ENCODE measurements at regions not wholly inside any gene's neighbourhood (a gene's known extent, or its start where the extent isn't known, plus 50 kb on each side); places are given as distances from the start of the nearest gene placed in this dataset.

DNA sequence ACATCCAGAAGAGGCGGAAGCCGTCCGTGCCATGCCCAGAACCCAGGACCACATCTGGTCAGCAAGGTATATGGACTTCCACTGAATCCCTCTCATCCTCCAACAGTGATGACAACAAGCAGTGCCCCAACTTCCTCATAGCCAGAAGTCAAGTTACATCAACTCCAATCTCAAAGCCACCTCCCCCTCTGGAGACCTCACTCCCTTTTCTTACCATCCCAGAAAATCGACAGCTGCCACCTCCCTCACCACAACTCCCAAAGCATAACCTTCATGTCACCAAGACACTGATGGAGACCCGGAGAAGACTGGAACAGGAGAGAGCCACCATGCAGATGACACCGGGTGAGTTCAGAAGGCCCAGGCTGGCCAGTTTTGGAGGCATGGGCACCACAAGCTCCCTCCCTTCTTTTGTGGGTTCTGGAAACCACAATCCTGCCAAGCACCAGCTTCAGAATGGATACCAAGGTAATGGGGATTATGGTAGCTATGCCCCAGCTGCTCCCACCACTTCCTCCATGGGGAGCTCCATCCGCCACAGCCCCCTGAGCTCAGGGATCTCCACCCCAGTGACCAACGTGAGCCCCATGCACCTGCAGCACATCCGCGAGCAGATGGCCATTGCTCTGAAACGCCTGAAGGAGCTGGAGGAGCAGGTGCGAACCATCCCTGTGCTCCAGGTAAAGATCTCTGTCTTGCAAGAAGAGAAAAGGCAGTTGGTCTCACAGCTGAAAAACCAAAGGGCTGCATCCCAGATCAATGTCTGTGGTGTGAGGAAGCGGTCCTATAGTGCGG is 130.3 kb upstream of the DMRT1 start:
- H4K20me1 ChIP-seq (ENCODE audit: insufficient read depth, low read length), result no peaks in the 10 kb centered on the region
- DNase-seq (ENCODE audit: low spot score), result peak; percentile 55
- no peak overlapping the region for H3K4me2 ChIP-seq (ENCODE audit: low read length)
- BruUV-seq (replicated peaks), result no TSS peak
- H3K9me3 ChIP-seq (ENCODE audit: low read length), result no peaks in the 10 kb centered on the region
- H3K27ac ChIP-seq (ENCODE audit: low read depth, low read length, poor library complexity, severe bottlenecking), result no peak overlapping the region
- TF ChIP-seq, protein P1, sequence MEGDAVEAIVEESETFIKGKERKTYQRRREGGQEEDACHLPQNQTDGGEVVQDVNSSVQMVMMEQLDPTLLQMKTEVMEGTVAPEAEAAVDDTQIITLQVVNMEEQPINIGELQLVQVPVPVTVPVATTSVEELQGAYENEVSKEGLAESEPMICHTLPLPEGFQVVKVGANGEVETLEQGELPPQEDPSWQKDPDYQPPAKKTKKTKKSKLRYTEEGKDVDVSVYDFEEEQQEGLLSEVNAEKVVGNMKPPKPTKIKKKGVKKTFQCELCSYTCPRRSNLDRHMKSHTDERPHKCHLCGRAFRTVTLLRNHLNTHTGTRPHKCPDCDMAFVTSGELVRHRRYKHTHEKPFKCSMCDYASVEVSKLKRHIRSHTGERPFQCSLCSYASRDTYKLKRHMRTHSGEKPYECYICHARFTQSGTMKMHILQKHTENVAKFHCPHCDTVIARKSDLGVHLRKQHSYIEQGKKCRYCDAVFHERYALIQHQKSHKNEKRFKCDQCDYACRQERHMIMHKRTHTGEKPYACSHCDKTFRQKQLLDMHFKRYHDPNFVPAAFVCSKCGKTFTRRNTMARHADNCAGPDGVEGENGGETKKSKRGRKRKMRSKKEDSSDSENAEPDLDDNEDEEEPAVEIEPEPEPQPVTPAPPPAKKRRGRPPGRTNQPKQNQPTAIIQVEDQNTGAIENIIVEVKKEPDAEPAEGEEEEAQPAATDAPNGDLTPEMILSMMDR (conservative IDR thresholded peaks at IDR 0.05; ENCODE audit: low read length), result no peak
- no peak for TF ChIP-seq EZH2phosphoT487 (IDR thresholded peaks at IDR 0.05; ENCODE audit: borderline replicate concordance, low read depth, low read length)
- intact Hi-C loops (cut with micrococcal nuclease; ENCODE audit: unreplicated experiment), result loop anchor here (2.0 kb wide), 1 partner anchor 40 kb away; no protein-coding TSS in a partner anchor
- POLR2A ChIA-PET, result interaction anchor here (0.6 to 1.4 kb wide), 2 partner anchors 9 to 242 kb away, joined by 3 to 4 read pairs; no protein-coding TSS in a partner anchor
- no peak overlapping the region for H2AFZ ChIP-seq (ENCODE audit: low read length)
- H3K4me3 ChIP-seq (ENCODE audit: low read depth, low read length, poor library complexity, severe bottlenecking), result no peak overlapping the region
- H3K36me3 ChIP-seq (ENCODE audit: insufficient read depth, low read length), result peaks cover 43% of the 10 kb centered on the region
- H3K4me1 ChIP-seq (ENCODE audit: insufficient read depth, low read length, poor library complexity, severe bottlenecking), result peaks cover 22% of the 10 kb centered on the region
- CTCF ChIA-PET (ENCODE audit: unreplicated experiment), result no interaction called here
- H3K9me2 ChIP-seq (ENCODE audit: insufficient read depth, low read length), result no peaks in the 10 kb centered on the region
- H3K79me2 ChIP-seq (ENCODE audit: insufficient read depth, low read depth, low read length), result no peaks in the 10 kb centered on the region

DNA sequence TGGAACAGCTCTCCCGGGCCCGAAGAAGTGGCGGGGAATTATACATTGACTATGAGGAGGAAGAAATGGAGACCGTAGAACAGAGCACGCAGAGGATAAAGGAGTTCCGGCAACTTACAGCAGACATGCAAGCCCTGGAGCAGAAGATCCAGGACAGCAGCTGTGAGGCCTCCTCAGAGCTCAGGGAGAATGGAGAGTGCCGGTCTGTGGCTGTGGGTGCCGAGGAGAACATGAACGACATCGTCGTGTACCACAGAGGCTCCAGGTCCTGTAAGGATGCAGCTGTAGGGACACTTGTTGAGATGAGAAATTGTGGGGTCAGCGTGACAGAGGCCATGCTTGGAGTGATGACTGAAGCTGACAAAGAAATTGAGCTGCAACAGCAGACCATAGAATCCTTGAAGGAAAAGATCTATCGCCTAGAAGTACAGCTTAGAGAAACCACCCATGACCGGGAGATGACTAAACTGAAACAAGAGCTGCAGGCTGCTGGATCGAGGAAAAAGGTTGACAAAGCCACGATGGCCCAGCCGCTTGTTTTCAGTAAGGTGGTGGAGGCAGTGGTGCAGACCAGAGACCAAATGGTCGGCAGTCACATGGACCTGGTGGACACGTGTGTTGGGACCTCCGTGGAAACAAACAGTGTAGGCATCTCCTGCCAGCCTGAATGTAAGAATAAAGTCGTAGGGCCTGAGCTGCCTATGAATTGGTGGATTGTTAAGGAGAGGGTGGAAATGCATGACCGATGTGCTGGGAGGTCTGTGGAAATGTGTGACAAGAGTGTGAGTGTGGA is 129.5 kb upstream of the DMRT1 start:
- ChIA-PET POLR2A (interaction anchor here (0.6 to 1.4 kb wide), 2 partner anchors 8 to 243 kb away, joined by 3 to 4 read pairs; no protein-coding TSS in a partner anchor), CTCF (ENCODE audit: unreplicated experiment) (interaction anchor here (0.7 kb wide), 1 partner anchor 28 kb away, joined by 3 read pairs; no protein-coding TSS in a partner anchor)
- Histone ChIP-seq H4K20me1 (ENCODE audit: insufficient read depth, low read length) (no peaks in the 10 kb centered on the region), H3K9me3 (ENCODE audit: low read length) (no peaks in the 10 kb centered on the region), H3K36me3 (ENCODE audit: insufficient read depth, low read length) (peaks cover 43% of the 10 kb centered on the region), H2AFZ (ENCODE audit: low read length) (no peak overlapping the region), H3K4me2 (ENCODE audit: low read length) (no peak overlapping the region), H3K79me2 (ENCODE audit: insufficient read depth, low read depth, low read length) (no peaks in the 10 kb centered on the region), H3K27ac (ENCODE audit: low read depth, low read length, poor library complexity, severe bottlenecking) (no peak overlapping the region), H3K4me1 (ENCODE audit: insufficient read depth, low read length, poor library complexity, severe bottlenecking) (peaks cover 22% of the 10 kb centered on the region), H3K4me3 (ENCODE audit: low read depth, low read length, poor library complexity, severe bottlenecking) (no peak overlapping the region), H3K9me2 (ENCODE audit: insufficient read depth, low read length) (no peaks in the 10 kb centered on the region)
- intact Hi-C loops (cut with micrococcal nuclease; ENCODE audit: unreplicated experiment), result loop anchor here (2.0 kb wide), 1 partner anchor 39 kb away; no protein-coding TSS in a partner anchor
- TF ChIP-seq, protein P1 (conservative IDR thresholded peaks at IDR 0.05; ENCODE audit: low read length), result no peak
- TF ChIP-seq EZH2phosphoT487 (IDR thresholded peaks at IDR 0.05; ENCODE audit: borderline replicate concordance, low read depth, low read length), result no peak
- no peak for DNase-seq (ENCODE audit: low spot score)
- TSS peak; percentile 57 for BruUV-seq (replicated peaks)

Data from OCI-LY7 (cell line).